Spleen (tissue), 11 donors: ENCODE measurements at regions not wholly inside any gene's neighbourhood (a gene's known extent, or its start where the extent isn't known, plus 50 kb on each side); places are given as distances from the start of the nearest gene placed in this dataset.

Experiments
- DNase-seq: peaks from one replicate; pipeline ENCODE4 v3.0.0-alpha.2; 2020
- H3K27ac ChIP-seq, 8 donors: fragments of 200-600 bp; sonication (generic) in 7 of 8; 1 replicate in 4 of 8; 2 replicates in 4 of 8; pipeline versions ENCODE4 v1.5.0 to v1.8.0; 2016 to 2021; ENCODE audit warnings: inconsistent platforms in 4 of 8, mild to moderate bottlenecking in 4 of 8, moderate library complexity in 1 of 8
- H3K27me3 ChIP-seq, 7 donors: fragments of 200-600 bp; sonication (generic) in 6 of 7; replicated peaks in 1 of 7; 1 replicate in 4 of 7; 2 replicates in 3 of 7; pipeline versions ENCODE4 v1.5.0 to v1.8.0; 2016 to 2021; ENCODE audit warnings: inconsistent platforms in 3 of 7, mild to moderate bottlenecking in 1 of 7
- H3K36me3 ChIP-seq, 6 donors: fragments of 200-600 bp; sonication (generic) in 5 of 6; 1 replicate in 4 of 6; 2 replicates in 2 of 6; pipeline versions ENCODE4 v1.5.0 to v1.8.0; 2016 to 2021; ENCODE audit warnings: inconsistent platforms in 2 of 6
- H3K4me1 ChIP-seq, 6 donors: fragments of 200-600 bp; sonication (generic) in 5 of 6; 1 replicate in 3 of 6; 2 replicates in 3 of 6; pipeline versions ENCODE4 v1.5.0 to v1.8.0; 2016 to 2021; ENCODE audit warnings: inconsistent platforms in 3 of 6
- H3K4me3 ChIP-seq, 8 donors: fragments of 200-600 bp; sonication (generic) in 7 of 8; 1 replicate in 4 of 8; 2 replicates in 4 of 8; pipeline versions ENCODE4 v1.5.0 to v1.8.0; 2016 to 2021; ENCODE audit warnings: inconsistent platforms in 4 of 8, mild to moderate bottlenecking in 4 of 8, moderate library complexity in 2 of 8
- H3K9me3 ChIP-seq, 8 donors: fragments of 200-600 bp; sonication (generic) in 7 of 8; 1 replicate in 4 of 8; 2 replicates in 4 of 8; pipeline versions ENCODE4 v1.5.0 to v1.8.0; 2016 to 2021; ENCODE audit warnings: inconsistent platforms in 4 of 8
- POLR2A ChIP-seq, 3 donors: fragments of 450-650 bp; IDR thresholded peaks; one replicate each; pipeline ENCODE4 v1.5.1; 2017; ENCODE audit warnings: antibody characterized with exemption in 3 of 3, mild to moderate bottlenecking in 1 of 3
- POLR2AphosphoS5 ChIP-seq, 3 donors: sonication (generic); formaldehyde crosslinking; IDR thresholded peaks; one replicate each; pipeline ENCODE4 v1.5.1; 2017; ENCODE audit warnings: antibody characterized with exemption in 3 of 3
- WGBS, 5 donors: extraction: QIAGEN DNeasy Blood & Tissue Kit in 3 of 5; methylation state at CpG; one replicate each; pipeline versions ENCODE4 v1.1.5 to v1.1.7; 2013 to 2018; 5-methylcytosine and 5-hydroxymethylcytosine counted together
- intact Hi-C: fragments of 100-400 bp; cut with DNase I; formaldehyde crosslinking; loops from one replicate; pipeline ENCODE4 v1.15.0; 2023; ENCODE audit warnings: low total_unique reads
- TF ChIP-seq, protein P1 (sequence below), 11 experiments: fragments of 200-600 bp in 7 of 11; fragments of 450-650 bp in 4 of 11; sonication (generic) in 4 of 11; IDR thresholded peaks in 8 of 11; conservative IDR thresholded peaks in 3 of 11; 1 replicate in 7 of 11; 2 replicates in 4 of 11; pipeline versions ENCODE4 v1.4.0 to v1.8.0; 2016 to 2021; ENCODE audit warnings: antibody characterized with exemption in 11 of 11, inconsistent platforms in 4 of 11, mild to moderate bottlenecking in 1 of 11
- donor health status: healthy with polysubstance abuse.
- donor health status: DM: no; HTN: no; CAD: no; lungs with moderate emphysema.
- donor health status: DM: no; HTN: no; CAD: no.
- donor health status: Bipolar disorder and iron deficiency.
- donor health status: healthy.
- donor health status: DM: no; HTN: no; CAD: no.
- donor health status: DM: yes; HTN: yes; CAD: no.

DNA sequence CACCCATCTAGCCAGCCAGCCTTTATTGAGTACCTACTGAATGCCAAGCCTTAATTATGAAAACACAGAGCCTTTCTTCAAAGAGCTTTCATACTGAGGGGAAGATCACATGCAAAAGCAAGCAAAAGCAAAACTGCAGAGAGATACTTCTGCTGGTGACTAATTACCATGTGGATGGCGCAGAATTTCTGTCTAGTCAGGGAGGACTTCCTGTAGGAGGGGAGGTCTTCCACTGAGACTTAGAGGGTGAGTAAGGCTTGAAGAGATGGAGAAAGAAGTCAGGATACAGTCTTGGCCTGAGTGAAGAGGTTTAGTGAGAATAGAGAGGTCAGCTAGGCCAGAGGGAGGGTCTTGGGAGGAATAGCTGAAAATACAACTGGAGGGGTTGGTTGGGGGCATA, 53.9 kb upstream of the CCL2 start:
- intact Hi-C loops = loop anchor here (2.0 to 5.0 kb wide), 2 partner anchors 106 to 160 kb away; no protein-coding TSS in a partner anchor
- peaks cover 0 to 12% (median 0%) of the 10 kb centered on the region in 8 donors for H3K9me3 ChIP-seq
- no peak for TF ChIP-seq POLR2A (IDR thresholded peaks at IDR 0.05)
- TF ChIP-seq, protein P1, sequence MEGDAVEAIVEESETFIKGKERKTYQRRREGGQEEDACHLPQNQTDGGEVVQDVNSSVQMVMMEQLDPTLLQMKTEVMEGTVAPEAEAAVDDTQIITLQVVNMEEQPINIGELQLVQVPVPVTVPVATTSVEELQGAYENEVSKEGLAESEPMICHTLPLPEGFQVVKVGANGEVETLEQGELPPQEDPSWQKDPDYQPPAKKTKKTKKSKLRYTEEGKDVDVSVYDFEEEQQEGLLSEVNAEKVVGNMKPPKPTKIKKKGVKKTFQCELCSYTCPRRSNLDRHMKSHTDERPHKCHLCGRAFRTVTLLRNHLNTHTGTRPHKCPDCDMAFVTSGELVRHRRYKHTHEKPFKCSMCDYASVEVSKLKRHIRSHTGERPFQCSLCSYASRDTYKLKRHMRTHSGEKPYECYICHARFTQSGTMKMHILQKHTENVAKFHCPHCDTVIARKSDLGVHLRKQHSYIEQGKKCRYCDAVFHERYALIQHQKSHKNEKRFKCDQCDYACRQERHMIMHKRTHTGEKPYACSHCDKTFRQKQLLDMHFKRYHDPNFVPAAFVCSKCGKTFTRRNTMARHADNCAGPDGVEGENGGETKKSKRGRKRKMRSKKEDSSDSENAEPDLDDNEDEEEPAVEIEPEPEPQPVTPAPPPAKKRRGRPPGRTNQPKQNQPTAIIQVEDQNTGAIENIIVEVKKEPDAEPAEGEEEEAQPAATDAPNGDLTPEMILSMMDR (IDR thresholded peaks at IDR 0.05 in 8 of 11, conservative IDR thresholded peaks at IDR 0.05 in 3 of 11) = no peak
- no peak for TF ChIP-seq POLR2AphosphoS5 (IDR thresholded peaks at IDR 0.05)
- H3K27ac ChIP-seq = no peak overlapping the region
- peaks cover 0 to 62% (median 0%) of the 10 kb centered on the region in 7 donors for H3K27me3 ChIP-seq
- H3K4me1 ChIP-seq = peaks cover 0 to 21% (median 6%) of the 10 kb centered on the region in 6 donors
- H3K36me3 ChIP-seq = no peaks in the 10 kb centered on the region
- DNase-seq = no peak
- H3K4me3 ChIP-seq = no peak overlapping the region
- WGBS, 5 donors = 64 to 77% (median 70%) methylated on average over 1 of the region's 1 CpG

GRCh38 chr17:34201767-34202166, 53.3 kb upstream of the CCL2 start:
- WGBS, 5 donors = 65 to 74% (median 66%) methylated on average over 4 of the region's 4 CpGs
- Histone ChIP-seq H3K36me3 (no peaks in the 10 kb centered on the region), H3K9me3 (peaks cover 0 to 12% (median 0%) of the 10 kb centered on the region in 8 donors), H3K27me3 (peaks cover 0 to 59% (median 0%) of the 10 kb centered on the region in 7 donors), H3K4me1 (peaks cover 0 to 25% (median 7%) of the 10 kb centered on the region in 6 donors), H3K27ac (no peak overlapping the region), H3K4me3 (no peak overlapping the region)
- intact Hi-C loops = loop anchor here (2.0 to 5.0 kb wide), 2 partner anchors 106 to 159 kb away; no protein-coding TSS in a partner anchor
- TF ChIP-seq POLR2A (IDR thresholded peaks at IDR 0.05) (no peak), POLR2AphosphoS5 (IDR thresholded peaks at IDR 0.05) (no peak)
- TF ChIP-seq, protein P1 (IDR thresholded peaks at IDR 0.05 in 8 of 11, conservative IDR thresholded peaks at IDR 0.05 in 3 of 11) = no peak
- DNase-seq = no peak

GRCh38 chr17:34203018-34203638, 52.0 kb upstream of the CCL2 start:
- no peak for TF ChIP-seq POLR2AphosphoS5 (IDR thresholded peaks at IDR 0.05)
- no peak for TF ChIP-seq POLR2A (IDR thresholded peaks at IDR 0.05)
- TF ChIP-seq, protein P1 (IDR thresholded peaks at IDR 0.05 in 8 of 11, conservative IDR thresholded peaks at IDR 0.05 in 3 of 11) = no peak
- 50 to 85% (median 68%) methylated on average over 4 of the region's 4 CpGs for WGBS, 5 donors
- Histone ChIP-seq H3K36me3 (no peaks in the 10 kb centered on the region), H3K4me1 (peaks cover 0 to 25% (median 8%) of the 10 kb centered on the region in 6 donors), H3K9me3 (peaks cover 0 to 6% (median 0%) of the 10 kb centered on the region in 8 donors), H3K27ac (no peak overlapping the region), H3K4me3 (no peak overlapping the region), H3K27me3 (peaks cover 0 to 47% (median 0%) of the 10 kb centered on the region in 7 donors)
- intact Hi-C loops = loop anchor here (5.0 kb wide), 1 partner anchor 104 kb away; no protein-coding TSS in a partner anchor
- no peak for DNase-seq

DNA sequence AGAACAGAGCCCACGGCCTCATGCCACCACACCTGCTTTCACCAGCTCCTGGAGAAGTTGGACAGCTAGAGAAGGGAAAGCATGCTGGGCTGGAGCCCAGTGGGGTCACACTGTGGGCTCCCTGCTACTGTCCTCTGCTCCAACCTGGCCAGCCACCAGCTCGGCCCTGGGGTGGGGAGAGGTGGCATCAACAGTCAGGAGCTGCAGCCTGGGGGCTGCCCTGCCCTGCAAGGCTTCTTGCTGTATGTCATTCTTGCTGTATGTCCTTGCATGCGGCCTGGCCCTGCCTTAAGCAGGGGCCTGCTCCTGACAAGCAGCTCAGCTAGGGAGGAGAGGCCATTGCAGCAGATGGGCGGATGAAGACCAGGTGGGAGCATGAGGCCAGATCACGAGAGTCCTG, 50.7 kb upstream of the CCL2 start:
- Histone ChIP-seq H3K27ac (no peak overlapping the region), H3K9me3 (peaks cover 0 to 11% (median 0%) of the 10 kb centered on the region in 8 donors), H3K27me3 (peaks cover 0 to 34% (median 0%) of the 10 kb centered on the region in 7 donors), H3K36me3 (no peaks in the 10 kb centered on the region), H3K4me1 (peaks cover 0 to 25% (median 8%) of the 10 kb centered on the region in 6 donors), H3K4me3 (no peak overlapping the region)
- 68 to 94% (median 89%) methylated on average over 3 to 5 of the region's 5 CpGs for WGBS, 5 donors
- intact Hi-C loops = loop anchor here (5.0 kb wide), 1 partner anchor 103 kb away; no protein-coding TSS in a partner anchor
- DNase-seq = no peak
- TF ChIP-seq POLR2AphosphoS5 (IDR thresholded peaks at IDR 0.05) = no peak
- TF ChIP-seq, protein P1 (IDR thresholded peaks at IDR 0.05 in 8 of 11, conservative IDR thresholded peaks at IDR 0.05 in 3 of 11) = no peak
- TF ChIP-seq POLR2A (IDR thresholded peaks at IDR 0.05) = no peak
